ENCODE measurements at regions not wholly inside any gene's neighbourhood (a gene's known extent, or its start where the extent isn't known, plus 50 kb on each side); places are given as distances from the start of the nearest gene placed in this dataset.

GRCh38 chr6:164720-165119, 127.6 kb upstream of the DUSP22 start:
- TF ChIP-seq CTCF (conservative IDR thresholded peaks at IDR 0.05; ENCODE audit: low read depth, low read length) (no peak), EZH2 (IDR thresholded peaks at IDR 0.05; ENCODE audit: borderline replicate concordance, low read depth, low read length, poor library complexity, severe bottlenecking) (no peak)

Measured in A673 (cell line).